H1 (cell line): ENCODE measurements at regions not wholly inside any gene's neighbourhood (a gene's known extent, or its start where the extent isn't known, plus 50 kb on each side); places are given as distances from the start of the nearest gene placed in this dataset.

Experiments
- CTCF ChIA-PET: fragments of 300-600 bp; sonication (Branson Sonifier 250); formaldehyde crosslinking; loops from one replicate; lab custom pipeline; 2021; ENCODE audit not compliant: partially characterized antibody; lab: Charles Lee
- POLR2A ChIA-PET: fragments of 300-600 bp; sonication (Branson Sonifier 250); formaldehyde crosslinking; loops from one replicate; lab custom pipeline; 2021; ENCODE audit warnings: inconsistent platforms; ENCODE audit not compliant: partially characterized antibody; lab: Charles Lee
- DNase-seq, 2 experiments: peaks; one replicate each; pipeline versions ENCODE4 v3.0.0 to v3.0.0-alpha.2; 2010 to 2022; ENCODE audit warnings: low spot score in 2 of 2, low read depth in 1 of 2, mixed read lengths in 1 of 2
- FAIRE-seq: peaks from 2 replicates; lab custom pipeline; 2011; peaks lifted over from hg19 to GRCh38; lab: Jason Lieb, UNC
- H2AFZ ChIP-seq: 2 replicates; pipeline ENCODE4 v1.8.1; 2012; ENCODE audit warnings: low read length, inconsistent platforms
- H2AK5ac ChIP-seq: 2 replicates; pipeline ENCODE4 v1.6.1; 2013; ENCODE audit warnings: low read depth, low read length
- H2BK120ac ChIP-seq: replicated peaks from 2 replicates; pipeline ENCODE3; 2013; ENCODE audit warnings: low read depth, low read length, inconsistent platforms
- H2BK12ac ChIP-seq: 2 replicates; pipeline ENCODE4 v1.6.1; 2013; ENCODE audit warnings: low read depth, low read length
- H2BK15ac ChIP-seq: 2 replicates; pipeline ENCODE4 v1.6.1; 2013; ENCODE audit warnings: low read length
- H2BK20ac ChIP-seq: 2 replicates; pipeline ENCODE4 v1.6.1; 2013; ENCODE audit warnings: low read length
- H2BK5ac ChIP-seq: 2 replicates; pipeline ENCODE4 v1.6.1; 2013; ENCODE audit warnings: low read depth, low read length
- H3K14ac ChIP-seq: 2 replicates; pipeline ENCODE4 v1.6.1; 2013; ENCODE audit warnings: inconsistent platforms; ENCODE audit not compliant: insufficient read length
- H3K18ac ChIP-seq: 2 replicates; pipeline ENCODE4 v1.6.1; 2013; ENCODE audit warnings: low read length; ENCODE audit errors: extremely low read depth
- H3K23ac ChIP-seq: 2 replicates; pipeline ENCODE4 v1.6.1; 2013; ENCODE audit warnings: inconsistent platforms; ENCODE audit not compliant: insufficient read length
- H3K23me2 ChIP-seq: 2 replicates; pipeline ENCODE4 v1.6.1; 2013; ENCODE audit warnings: low read depth, low read length
- H3K27ac ChIP-seq: 2 replicates; pipeline ENCODE4 v1.6.1; 2011; ENCODE audit warnings: low read depth, low read length, inconsistent platforms
- H3K27me3 ChIP-seq, 4 experiments: replicated peaks in 1 of 4; 1 replicate in 1 of 4; 2 replicates in 3 of 4; pipeline versions ENCODE4 v1.6.1 to v1.8.1; 2011 to 2013; ENCODE audit warnings: low read length in 3 of 4, mild to moderate bottlenecking in 3 of 4, inconsistent platforms in 2 of 4, mixed read lengths in 2 of 4, moderate library complexity in 1 of 4; ENCODE audit not compliant: control insufficient read depth in 3 of 4, insufficient read depth in 3 of 4; ENCODE audit errors: extremely low read depth in 1 of 4
- H3K36me3 ChIP-seq, 4 experiments: 2 replicates each; pipeline versions ENCODE4 v1.6.1 to v1.8.1; 2011 to 2013; ENCODE audit warnings: mild to moderate bottlenecking in 4 of 4, low read length in 3 of 4, moderate library complexity in 2 of 4, control low read depth in 1 of 4, inconsistent platforms in 1 of 4; ENCODE audit not compliant: insufficient read depth in 4 of 4, control insufficient read depth in 2 of 4
- H3K4ac ChIP-seq: replicated peaks from 2 replicates; pipeline ENCODE3; 2013; ENCODE audit warnings: low read length, low read depth, mixed read lengths, inconsistent platforms; ENCODE audit not compliant: insufficient read length
- H3K4me1 ChIP-seq, 4 experiments: replicated peaks in 1 of 4; 1 replicate in 1 of 4; 2 replicates in 3 of 4; pipeline versions ENCODE4 v1.6.1 to v1.8.1; 2011 to 2013; ENCODE audit warnings: low read length in 3 of 4, inconsistent platforms in 2 of 4, mixed read lengths in 1 of 4; ENCODE audit not compliant: insufficient read depth in 4 of 4, control insufficient read depth in 3 of 4
- H3K4me2 ChIP-seq, 2 experiments: 2 replicates each; pipeline versions ENCODE4 v1.6.1 to v1.8.1; 2011 to 2013; ENCODE audit warnings: low read depth in 2 of 2, low read length in 2 of 2, control low read depth in 1 of 2, inconsistent platforms in 1 of 2, mild to moderate bottlenecking in 1 of 2; ENCODE audit not compliant: insufficient read depth in 1 of 2
- H3K4me3 ChIP-seq, 4 experiments: fragments of 200-600, 300-600 bp in 1 of 4; sonication (generic), shearing (Covaris generic), sonication (Bioruptor Twin) in 1 of 4; 2 replicates each; pipeline versions ENCODE4 v1.5.1 to v1.8.1; 2011 to 2016; ENCODE audit warnings: low read length in 4 of 4, low read depth in 3 of 4, control low read depth in 2 of 4, inconsistent platforms in 2 of 4, mild to moderate bottlenecking in 2 of 4, mixed read lengths in 1 of 4, moderate library complexity in 1 of 4; ENCODE audit not compliant: insufficient read depth in 2 of 4; ENCODE audit errors: extremely low read depth in 1 of 4
- H3K56ac ChIP-seq: replicated peaks from 2 replicates; pipeline ENCODE3; 2013; ENCODE audit warnings: low read depth, mild to moderate bottlenecking, mixed read lengths, low read length, inconsistent platforms; ENCODE audit not compliant: insufficient read length
- H3K79me1 ChIP-seq: 2 replicates; pipeline ENCODE4 v1.6.1; 2013; ENCODE audit warnings: low read depth, low read length, control low read depth
- H3K79me2 ChIP-seq, 2 experiments: 2 replicates each; pipeline versions ENCODE4 v1.6.1 to v1.8.1; 2012 to 2013; ENCODE audit warnings: low read length in 2 of 2, mild to moderate bottlenecking in 2 of 2, inconsistent platforms in 1 of 2; ENCODE audit not compliant: insufficient read depth in 2 of 2, control insufficient read depth in 1 of 2
- H3K9ac ChIP-seq, 4 experiments: replicated peaks in 1 of 4; 1 replicate in 1 of 4; 2 replicates in 3 of 4; pipeline versions ENCODE4 v1.6.1 to v1.8.1; 2011 to 2013; ENCODE audit warnings: low read depth in 3 of 4, low read length in 3 of 4, control low read depth in 2 of 4, mild to moderate bottlenecking in 2 of 4, moderate library complexity in 2 of 4, inconsistent platforms in 1 of 4; ENCODE audit errors: extremely low read depth in 1 of 4
- H3K9me3 ChIP-seq, 2 experiments: 2 replicates each; pipeline versions ENCODE4 v1.6.1 to v1.8.1; 2012 to 2013; ENCODE audit warnings: mild to moderate bottlenecking in 2 of 2, moderate library complexity in 2 of 2, control low read depth in 1 of 2, inconsistent platforms in 1 of 2, low read depth in 1 of 2, low read length in 1 of 2, mixed read lengths in 1 of 2; ENCODE audit not compliant: insufficient read depth in 2 of 2
- H4K20me1 ChIP-seq, 2 experiments: replicated peaks in 1 of 2; 2 replicates each; pipeline versions ENCODE3 to v1.8.1; 2011 to 2013; ENCODE audit warnings: inconsistent platforms in 2 of 2, low read length in 2 of 2, mild to moderate bottlenecking in 1 of 2; ENCODE audit not compliant: insufficient read depth in 2 of 2, control insufficient read depth in 1 of 2
- H4K5ac ChIP-seq: 2 replicates; pipeline ENCODE4 v1.6.1; 2013; ENCODE audit warnings: low read length, low read depth, mixed read lengths, inconsistent platforms; ENCODE audit not compliant: insufficient read length
- H4K8ac ChIP-seq: 2 replicates; pipeline ENCODE4 v1.8.0; 2013; ENCODE audit warnings: mild to moderate bottlenecking, moderate library complexity, low read length, inconsistent platforms; ENCODE audit not compliant: insufficient read depth; ENCODE audit errors: extremely low read depth
- H4K91ac ChIP-seq: replicated peaks from 2 replicates; pipeline ENCODE3; 2013; ENCODE audit warnings: low read length, mixed read lengths, inconsistent platforms; ENCODE audit not compliant: insufficient read length
- BCL11A ChIP-seq, 2 experiments: IDR thresholded peaks; one replicate each; pipeline ENCODE4 v1.6.1; 2011; ENCODE audit warnings: low read depth in 2 of 2, low read length in 2 of 2, mild to moderate bottlenecking in 2 of 2
- EP300 ChIP-seq, 2 experiments: IDR thresholded peaks; 1 replicate in 1 of 2; 2 replicates in 1 of 2; pipeline ENCODE4 v1.6.1; 2011 to 2012; ENCODE audit warnings: low read depth in 2 of 2, low read length in 2 of 2, mild to moderate bottlenecking in 2 of 2, borderline replicate concordance in 1 of 2, inconsistent platforms in 1 of 2, moderate library complexity in 1 of 2
- GABPA ChIP-seq: IDR thresholded peaks from 2 replicates; pipeline ENCODE4 v1.6.1; 2011; ENCODE audit warnings: mild to moderate bottlenecking, low read length, moderate library complexity, borderline replicate concordance; ENCODE audit not compliant: insufficient read depth
- JUN ChIP-seq: IDR thresholded peaks from 2 replicates; pipeline ENCODE4 v1.6.1; 2011; ENCODE audit warnings: low read depth, mild to moderate bottlenecking, improper control_type of control experiment, low read length
- NANOG ChIP-seq: IDR thresholded peaks from 2 replicates; pipeline ENCODE4 v1.6.1; 2011; ENCODE audit warnings: low read length, low read depth, mild to moderate bottlenecking, inconsistent platforms; ENCODE audit not compliant: insufficient read depth, poor library complexity, severe bottlenecking
- POLR2AphosphoS5 ChIP-seq: IDR thresholded peaks from 2 replicates; pipeline ENCODE4 v1.6.1; 2011; ENCODE audit warnings: low read depth, low read length
- SIN3A ChIP-seq, 2 experiments: IDR thresholded peaks in 1 of 2; conservative IDR thresholded peaks in 1 of 2; 2 replicates each; pipeline ENCODE4 v1.6.1; 2011 to 2012; ENCODE audit warnings: low read length in 2 of 2, improper control_type of control experiment in 1 of 2, low read depth in 1 of 2, mild to moderate bottlenecking in 1 of 2
- TBP ChIP-seq: IDR thresholded peaks from 2 replicates; pipeline ENCODE4 v1.6.1; 2011; ENCODE audit warnings: low read depth, low read length, improper control_type of control experiment
- WGBS, 2 experiments: shearing (Covaris generic) in 1 of 2; methylation state at CpG; one replicate each; pipeline versions ENCODE4 v1.1.6 to v1.1.7; 2013 to 2015; ENCODE audit warnings: low lambda C conversion rate in 2 of 2, mixed read lengths in 2 of 2, inconsistent platforms in 1 of 2, low coverage in 1 of 2, missing lambda C conversion rate in 1 of 2; ENCODE audit not compliant: insufficient replicate concordance in 2 of 2, insufficient coverage in 1 of 2, insufficient read length in 1 of 2; ENCODE audit errors: extremely low coverage in 1 of 2, missing lambda C conversion rate in 1 of 2; 5-methylcytosine and 5-hydroxymethylcytosine counted together
- TF ChIP-seq, protein P1 (sequence below), 3 experiments: IDR thresholded peaks; 1 replicate in 2 of 3; 2 replicates in 1 of 3; pipeline versions ENCODE4 v1.5.1 to v1.6.1; 2011; ENCODE audit warnings: low read length in 3 of 3, mild to moderate bottlenecking in 3 of 3, inconsistent platforms in 2 of 3, low read depth in 1 of 3, moderate library complexity in 1 of 3; ENCODE audit not compliant: insufficient read depth in 1 of 3; ENCODE audit errors: control extremely low read depth in 1 of 3

- POLR2A ChIA-PET: no interaction called here
- H3K9me3 ChIP-seq: no peaks in the 10 kb centered on the region
- H3K79me2 ChIP-seq: no peaks in the 10 kb centered on the region
- H2BK20ac ChIP-seq: no peak overlapping the region
- no peaks in the 10 kb centered on the region for H3K79me1 ChIP-seq
- FAIRE-seq (no peak), DNase-seq (no peak)
- H3K23ac ChIP-seq: no peak overlapping the region
- H3K27me3 ChIP-seq: no peaks in the 10 kb centered on the region
- H3K18ac ChIP-seq: no peak overlapping the region
- H2AFZ ChIP-seq: no peak overlapping the region
- no peak overlapping the region for H3K4me2 ChIP-seq
- no peak overlapping the region for H2BK15ac ChIP-seq
- no peaks in the 10 kb centered on the region for H3K23me2 ChIP-seq
- H3K14ac ChIP-seq: no peak overlapping the region
- H3K56ac ChIP-seq: no peak overlapping the region
- no peak overlapping the region for H2BK5ac ChIP-seq
- H3K4me1 ChIP-seq: no peaks in the 10 kb centered on the region
- no peak overlapping the region for H2BK12ac ChIP-seq
- no peak overlapping the region for H3K9ac ChIP-seq
- TF ChIP-seq BCL11A (IDR thresholded peaks at IDR 0.05; ENCODE audit: low read depth in 2 of 2, low read length in 2 of 2) (no peak), SIN3A (conservative IDR thresholded peaks at IDR 0.05 in 1 of 2, IDR thresholded peaks at IDR 0.05 in 1 of 2; ENCODE audit: low read depth in 1 of 2, low read length in 2 of 2) (no peak), TBP (no peak), GABPA (no peak), NANOG (no peak), JUN (no peak), POLR2AphosphoS5 (no peak), EP300 (IDR thresholded peaks at IDR 0.05; ENCODE audit: borderline replicate concordance in 1 of 2, low read depth in 2 of 2, low read length in 2 of 2) (no peak)
- TF ChIP-seq, protein P1, sequence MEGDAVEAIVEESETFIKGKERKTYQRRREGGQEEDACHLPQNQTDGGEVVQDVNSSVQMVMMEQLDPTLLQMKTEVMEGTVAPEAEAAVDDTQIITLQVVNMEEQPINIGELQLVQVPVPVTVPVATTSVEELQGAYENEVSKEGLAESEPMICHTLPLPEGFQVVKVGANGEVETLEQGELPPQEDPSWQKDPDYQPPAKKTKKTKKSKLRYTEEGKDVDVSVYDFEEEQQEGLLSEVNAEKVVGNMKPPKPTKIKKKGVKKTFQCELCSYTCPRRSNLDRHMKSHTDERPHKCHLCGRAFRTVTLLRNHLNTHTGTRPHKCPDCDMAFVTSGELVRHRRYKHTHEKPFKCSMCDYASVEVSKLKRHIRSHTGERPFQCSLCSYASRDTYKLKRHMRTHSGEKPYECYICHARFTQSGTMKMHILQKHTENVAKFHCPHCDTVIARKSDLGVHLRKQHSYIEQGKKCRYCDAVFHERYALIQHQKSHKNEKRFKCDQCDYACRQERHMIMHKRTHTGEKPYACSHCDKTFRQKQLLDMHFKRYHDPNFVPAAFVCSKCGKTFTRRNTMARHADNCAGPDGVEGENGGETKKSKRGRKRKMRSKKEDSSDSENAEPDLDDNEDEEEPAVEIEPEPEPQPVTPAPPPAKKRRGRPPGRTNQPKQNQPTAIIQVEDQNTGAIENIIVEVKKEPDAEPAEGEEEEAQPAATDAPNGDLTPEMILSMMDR (IDR thresholded peaks at IDR 0.05; ENCODE audit: control extremely low read depth in 1 of 3, insufficient read depth in 1 of 3, low read depth in 1 of 3, low read length in 3 of 3): no peak
- no peaks in the 10 kb centered on the region for H3K36me3 ChIP-seq
- H4K5ac ChIP-seq: no peak overlapping the region
- H4K91ac ChIP-seq: no peak overlapping the region
- H4K20me1 ChIP-seq: no peaks in the 10 kb centered on the region
- H3K27ac ChIP-seq: no peak overlapping the region
- H3K4ac ChIP-seq: no peak overlapping the region
- 91% methylated on average over 10 of the region's 10 CpGs; no CpG with 5 or more reads in 1 of the 2 experiments for WGBS, 2 experiments
- CTCF ChIA-PET: interaction anchor here (0.9 to 1.4 kb wide), 2 partner anchors 22 to 30 kb away, joined by 3 read pairs; no protein-coding TSS in a partner anchor
- H3K4me3 ChIP-seq: no peak overlapping the region
- no peak overlapping the region for H4K8ac ChIP-seq
- no peak overlapping the region for H2BK120ac ChIP-seq
- no peak overlapping the region for H2AK5ac ChIP-seq
These were observed 183.3 kb downstream of the KDR start for GRCh38 chr4:54941994-54942552.
